Endometrial microvascular endothelial cells (primary cell): ENCODE measurements at regions not wholly inside any gene's neighbourhood (a gene's known extent, or its start where the extent isn't known, plus 50 kb on each side); places are given as distances from the start of the nearest gene placed in this dataset.

Source experiments
- in situ Hi-C: cut with HindIII; loops from 2 replicates; pipeline ENCODE4 v1.10.0; 2017; ENCODE audit warnings: low sequenced_read_pairs, low pct_unique_long_range_greater_than_20kb; ENCODE audit errors: inconsistent ontology term

GRCh38 chr2:236731767-236732580 is 162.3 kb downstream of the ACKR3 start:
- in situ Hi-C loops, result no loop called here

- in situ Hi-C loops, result no loop called here
Observed at GRCh38 chr2:236733156-236733555, 163.5 kb downstream of the ACKR3 start.

DNA sequence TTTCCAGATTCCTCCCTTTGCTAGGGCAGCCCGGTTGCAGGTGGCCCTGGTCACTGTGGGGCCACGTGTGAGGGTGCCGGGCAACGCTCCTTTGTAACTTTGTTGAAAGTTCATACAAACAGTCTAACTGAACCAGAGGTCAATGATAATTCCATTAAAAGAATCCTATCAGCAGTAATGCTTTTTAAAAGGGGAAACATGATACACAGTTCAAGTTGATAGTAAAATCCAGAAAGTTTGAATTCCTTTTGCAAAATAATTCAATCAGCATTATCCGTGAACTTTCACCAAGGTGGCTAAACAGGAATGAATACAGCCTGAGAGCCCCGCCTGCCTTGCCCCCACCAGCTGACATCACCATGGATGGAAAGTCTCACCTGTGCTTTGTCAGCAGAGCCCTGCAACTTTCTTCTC is 166.2 kb downstream of the ACKR3 start:
- in situ Hi-C loops, result no loop called here

DNA sequence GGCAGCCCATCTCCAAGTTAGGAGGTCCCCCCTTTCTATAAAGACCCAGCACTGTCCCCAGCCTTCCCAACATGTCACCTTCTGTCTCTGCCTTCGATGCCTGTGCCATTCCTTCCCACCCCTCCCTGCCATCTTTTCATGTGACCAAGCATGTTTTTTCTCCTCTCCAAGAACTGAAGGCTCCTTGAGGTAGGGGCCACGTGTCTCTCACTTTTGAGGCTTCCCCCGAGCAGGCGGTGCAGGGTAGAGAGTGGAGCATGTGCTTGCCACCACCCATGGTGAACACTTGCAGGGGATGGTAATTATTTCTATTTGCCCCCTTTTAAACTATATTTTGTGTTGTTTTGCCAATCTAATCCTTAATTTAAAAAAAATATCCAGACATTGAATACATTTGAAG is 168.4 kb downstream of the ACKR3 start:
- in situ Hi-C loops, result no loop called here

DNA sequence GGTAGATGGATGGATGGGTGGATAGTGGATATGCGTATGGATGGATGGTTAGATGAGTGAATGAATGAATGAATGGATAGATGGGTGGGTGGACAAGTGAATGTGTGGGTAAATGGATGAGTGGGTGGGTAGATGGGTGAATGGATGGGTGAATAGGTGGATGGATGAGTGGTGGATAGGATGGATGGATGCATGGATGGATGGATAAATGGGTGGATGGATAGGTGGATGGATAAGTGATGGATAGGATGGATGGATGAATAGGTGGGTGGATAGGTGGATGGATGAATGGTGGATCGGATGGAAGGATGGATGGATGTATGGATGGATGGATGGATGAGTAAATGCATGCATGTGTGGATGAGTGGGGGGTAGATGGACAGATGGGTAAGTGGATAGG is 169.3 kb downstream of the ACKR3 start:
- in situ Hi-C loops, result no loop called here

GRCh38 chr2:236739663-236740062 is 170.0 kb downstream of the ACKR3 start:
- in situ Hi-C loops, result no loop called here

- in situ Hi-C loops, result no loop called here
Observed at GRCh38 chr2:236740506-236740905, 170.9 kb downstream of the ACKR3 start.

GRCh38 chr2:236743039-236743920 is 173.7 kb downstream of the ACKR3 start:
- in situ Hi-C loops, result no loop called here

DNA sequence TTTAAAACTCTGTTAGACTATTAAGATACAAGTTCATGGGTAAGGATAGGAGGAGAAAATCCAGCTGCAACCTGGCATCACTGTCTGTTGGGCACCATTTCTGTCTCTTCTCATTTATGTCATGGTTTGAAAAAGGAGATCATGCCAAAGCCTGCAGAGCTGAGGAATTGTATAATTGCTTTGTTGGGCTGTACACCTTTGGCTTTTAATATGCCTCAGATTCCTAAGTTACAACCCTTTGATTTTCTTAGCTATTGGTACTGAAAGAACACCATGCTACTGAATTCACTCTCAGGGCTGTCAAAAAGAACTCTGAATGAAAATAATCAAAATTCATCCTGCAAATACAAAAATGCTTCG is 174.3 kb downstream of the ACKR3 start:
- in situ Hi-C loops, result no loop called here

GRCh38 chr2:236744281-236744705 is 174.7 kb downstream of the ACKR3 start:
- in situ Hi-C loops, result no loop called here

GRCh38 chr2:236744716-236745115 is 175.1 kb downstream of the ACKR3 start:
- in situ Hi-C loops, result no loop called here

- in situ Hi-C loops, result no loop called here
Observed at GRCh38 chr2:236745420-236746210, 176.0 kb downstream of the ACKR3 start.

DNA sequence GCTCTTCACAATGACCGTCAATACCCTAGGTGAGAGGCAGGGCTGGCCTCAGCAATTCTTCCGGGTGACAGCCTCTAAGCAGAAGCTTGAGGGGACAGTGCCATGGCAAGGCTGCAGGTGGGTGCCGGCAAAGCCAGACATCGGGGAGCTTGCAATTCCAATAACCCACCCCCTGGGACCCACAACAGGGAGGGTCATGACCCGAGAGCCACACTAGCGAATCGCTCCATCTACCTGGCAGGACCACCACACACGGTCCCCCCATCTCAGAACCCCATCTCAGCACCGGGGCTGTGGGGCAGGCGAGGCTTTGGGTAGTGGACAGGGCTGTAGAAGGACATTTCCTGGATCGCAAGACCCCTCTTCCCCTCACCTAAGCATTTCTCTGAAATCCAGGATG is 177.2 kb downstream of the ACKR3 start:
- in situ Hi-C loops, result no loop called here

GRCh38 chr2:236747426-236747825 is 177.8 kb downstream of the ACKR3 start:
- in situ Hi-C loops, result no loop called here

DNA sequence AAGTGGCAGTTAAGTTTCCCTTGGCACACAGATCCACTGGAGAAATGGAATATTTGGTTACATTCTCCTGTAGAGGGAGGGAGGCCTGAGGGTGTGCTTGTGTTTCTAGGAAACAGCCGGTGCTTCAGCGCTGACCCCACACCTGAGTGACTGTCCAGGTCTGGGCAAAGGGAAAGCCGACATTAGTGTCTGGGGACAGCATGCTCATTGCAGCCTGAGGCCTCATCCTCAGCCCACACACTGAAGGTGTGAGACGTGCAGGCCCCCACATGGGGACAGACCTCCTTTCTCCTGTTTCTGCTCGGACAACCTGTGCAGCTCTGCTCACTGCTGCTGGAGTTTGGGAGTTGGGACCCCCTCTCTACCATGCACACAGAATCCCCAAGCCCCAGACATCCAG is 178.3 kb downstream of the ACKR3 start:
- in situ Hi-C loops, result no loop called here

DNA sequence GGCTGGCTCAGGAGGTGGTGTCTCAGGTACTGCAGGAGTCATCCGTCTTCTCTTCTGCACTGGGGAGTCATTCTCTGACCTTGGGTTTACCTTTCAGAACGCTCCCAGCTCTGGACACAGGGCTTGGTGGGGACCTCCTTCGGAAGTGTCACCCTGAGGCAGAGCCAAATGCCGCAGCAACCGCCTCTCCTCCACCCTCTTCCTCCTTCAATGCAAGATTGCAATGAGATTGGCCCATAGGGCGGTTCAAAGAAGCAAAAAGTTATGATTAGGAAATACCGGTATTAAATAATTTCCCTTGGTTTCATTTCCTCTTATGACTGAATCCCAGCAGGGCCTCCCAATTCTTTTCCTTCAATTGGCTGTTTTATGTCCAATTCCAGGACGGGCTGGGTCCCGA is 178.8 kb downstream of the ACKR3 start:
- in situ Hi-C loops, result no loop called here

DNA sequence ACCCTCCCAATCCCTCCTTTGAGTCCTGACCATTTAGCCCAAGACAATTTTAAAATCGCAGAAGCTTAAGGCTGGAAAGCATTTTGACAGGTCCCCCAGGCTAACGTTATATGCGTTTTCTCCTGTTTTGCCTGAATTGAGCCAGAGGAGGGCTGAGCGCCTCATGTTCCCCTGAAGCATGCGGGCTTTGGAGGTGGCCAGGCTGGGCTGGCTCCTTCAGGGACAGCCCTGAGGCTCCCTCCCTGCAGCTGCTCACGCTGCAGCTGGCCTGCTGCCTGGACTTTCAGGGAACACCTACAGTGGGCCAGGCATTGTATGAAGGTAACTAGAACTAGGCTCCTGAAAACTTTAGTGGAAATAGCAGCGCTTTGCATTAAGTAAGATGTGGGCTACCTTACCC is 179.2 kb downstream of the ACKR3 start:
- in situ Hi-C loops, result no loop called here

- in situ Hi-C loops, result no loop called here
Observed at GRCh38 chr2:236749346-236749745, 179.7 kb downstream of the ACKR3 start.

GRCh38 chr2:236752096-236752495 is 182.5 kb downstream of the ACKR3 start:
- in situ Hi-C loops, result no loop called here
